Uterus (tissue), 3 donors: ENCODE measurements at regions not wholly inside any gene's neighbourhood (a gene's known extent, or its start where the extent isn't known, plus 50 kb on each side); places are given as distances from the start of the nearest gene placed in this dataset.

Experiments
- DNase-seq, 2 donors: peaks; one replicate each; pipeline ENCODE4 v3.0.0-alpha.2; 2019 to 2020
- H3K27ac ChIP-seq, 2 donors: fragments of 200-600 bp; sonication (generic); 1 replicate in 1 of 2; 2 replicates in 1 of 2; pipeline ENCODE4 v1.5.1; 2016 to 2018
- H3K27me3 ChIP-seq, 2 donors: fragments of 200-600 bp; sonication (generic); one replicate each; pipeline ENCODE4 v1.5.1; 2018 to 2019; ENCODE audit warnings: control low read depth in 1 of 2
- H3K36me3 ChIP-seq, 2 donors: fragments of 200-600 bp; sonication (generic); one replicate each; pipeline ENCODE4 v1.5.1; 2019; ENCODE audit warnings: control low read depth in 1 of 2
- H3K4me1 ChIP-seq, 2 donors: fragments of 200-600 bp; sonication (generic); one replicate each; pipeline ENCODE4 v1.5.1; 2018 to 2019; ENCODE audit warnings: control low read depth in 1 of 2
- H3K4me3 ChIP-seq, 2 donors: fragments of 200-600 bp; sonication (generic); 1 replicate in 1 of 2; 2 replicates in 1 of 2; pipeline ENCODE4 v1.5.1; 2018 to 2019; ENCODE audit warnings: mild to moderate bottlenecking in 1 of 2
- H3K9me3 ChIP-seq, 2 donors: fragments of 200-600 bp; sonication (generic); one replicate each; pipeline ENCODE4 v1.5.1; 2019; ENCODE audit warnings: control low read depth in 1 of 2
- CTCF ChIP-seq, 4 experiments: fragments of 200-600 bp in 2 of 4; fragments of 450-650 bp in 2 of 4; sonication (generic) in 2 of 4; IDR thresholded peaks; one replicate each; pipeline ENCODE4 v1.5.1; 2016 to 2019; ENCODE audit warnings: antibody characterized with exemption in 4 of 4, mild to moderate bottlenecking in 2 of 4, moderate library complexity in 1 of 4
- POLR2A ChIP-seq, 2 donors: fragments of 450-650 bp; IDR thresholded peaks; one replicate each; pipeline ENCODE4 v1.6.1; 2016; ENCODE audit warnings: antibody characterized with exemption in 2 of 2, mild to moderate bottlenecking in 1 of 2, moderate library complexity in 1 of 2
- intact Hi-C: fragments of 100-400 bp; cut with DNase I; formaldehyde crosslinking; loops from one replicate; pipeline ENCODE4 v1.15.1; 2023; ENCODE audit warnings: low total_unique reads
- donor health status: DM: yes; HTN: yes; CAD: no.

- no peaks in the 10 kb centered on the region for H3K4me1 ChIP-seq
- no peak overlapping the region for H3K4me3 ChIP-seq
- H3K9me3 ChIP-seq = no peaks in the 10 kb centered on the region
- no peak overlapping the region for H3K27ac ChIP-seq
- intact Hi-C loops = no loop called here
- no peak for TF ChIP-seq CTCF (IDR thresholded peaks at IDR 0.05)
- no peak for TF ChIP-seq POLR2A (IDR thresholded peaks at IDR 0.05)
- no peaks in the 10 kb centered on the region for H3K27me3 ChIP-seq
- DNase-seq = no peak
- H3K36me3 ChIP-seq = no peaks in the 10 kb centered on the region
Measured at GRCh38 chr9:38276771-38277439, 115.6 kb upstream of the ALDH1B1 start.

GRCh38 chr9:38274800-38275199, 117.7 kb upstream of the ALDH1B1 start:
- no peaks in the 10 kb centered on the region for H3K27me3 ChIP-seq
- no peaks in the 10 kb centered on the region for H3K9me3 ChIP-seq
- no peak overlapping the region for H3K4me3 ChIP-seq
- H3K36me3 ChIP-seq = no peaks in the 10 kb centered on the region
- DNase-seq = no peak
- TF ChIP-seq POLR2A (IDR thresholded peaks at IDR 0.05) (no peak), CTCF (IDR thresholded peaks at IDR 0.05) (no peak)
- no peaks in the 10 kb centered on the region for H3K4me1 ChIP-seq
- intact Hi-C loops = no loop called here
- H3K27ac ChIP-seq = no peak overlapping the region

GRCh38 chr9:38272710-38273109, 119.8 kb upstream of the ALDH1B1 start:
- H3K4me1 ChIP-seq = no peaks in the 10 kb centered on the region
- no peaks in the 10 kb centered on the region for H3K36me3 ChIP-seq
- no peak for TF ChIP-seq POLR2A (IDR thresholded peaks at IDR 0.05)
- TF ChIP-seq CTCF (IDR thresholded peaks at IDR 0.05) = no peak
- no peaks in the 10 kb centered on the region for H3K27me3 ChIP-seq
- no peak for DNase-seq
- no peaks in the 10 kb centered on the region for H3K9me3 ChIP-seq
- H3K27ac ChIP-seq = no peak overlapping the region
- intact Hi-C loops = no loop called here
- H3K4me3 ChIP-seq = no peak overlapping the region

GRCh38 chr9:38271666-38272241, 120.7 kb upstream of the ALDH1B1 start:
- no peak for DNase-seq
- Histone ChIP-seq H3K36me3 (no peaks in the 10 kb centered on the region), H3K4me3 (no peak overlapping the region), H3K4me1 (no peaks in the 10 kb centered on the region), H3K27me3 (no peaks in the 10 kb centered on the region), H3K9me3 (no peaks in the 10 kb centered on the region), H3K27ac (no peak overlapping the region)
- no peak for TF ChIP-seq POLR2A (IDR thresholded peaks at IDR 0.05)
- TF ChIP-seq CTCF (IDR thresholded peaks at IDR 0.05) = no peak
- intact Hi-C loops = no loop called here

- Histone ChIP-seq H3K27me3 (no peaks in the 10 kb centered on the region), H3K36me3 (no peaks in the 10 kb centered on the region), H3K4me3 (no peak overlapping the region), H3K9me3 (no peaks in the 10 kb centered on the region), H3K27ac (no peak overlapping the region), H3K4me1 (no peaks in the 10 kb centered on the region)
- intact Hi-C loops = no loop called here
- TF ChIP-seq POLR2A (IDR thresholded peaks at IDR 0.05) (no peak), CTCF (IDR thresholded peaks at IDR 0.05) (no peak)
- DNase-seq = no peak
Measured at GRCh38 chr9:38269775-38270174, 122.7 kb upstream of the ALDH1B1 start.
